H1 (cell line): ENCODE measurements at regions not wholly inside any gene's neighbourhood (a gene's known extent, or its start where the extent isn't known, plus 50 kb on each side); places are given as distances from the start of the nearest gene placed in this dataset.

Experiments
- CTCF ChIA-PET: fragments of 300-600 bp; sonication (Branson Sonifier 250); formaldehyde crosslinking; loops from one replicate; lab custom pipeline; 2021; ENCODE audit not compliant: partially characterized antibody; lab: Charles Lee
- POLR2A ChIA-PET: fragments of 300-600 bp; sonication (Branson Sonifier 250); formaldehyde crosslinking; loops from one replicate; lab custom pipeline; 2021; ENCODE audit warnings: inconsistent platforms; ENCODE audit not compliant: partially characterized antibody; lab: Charles Lee
- DNase-seq, 2 experiments: peaks; one replicate each; pipeline versions ENCODE4 v3.0.0 to v3.0.0-alpha.2; 2010 to 2022; ENCODE audit warnings: low spot score in 2 of 2, low read depth in 1 of 2, mixed read lengths in 1 of 2
- FAIRE-seq: peaks from 2 replicates; lab custom pipeline; 2011; peaks lifted over from hg19 to GRCh38; lab: Jason Lieb, UNC
- H2AFZ ChIP-seq: 2 replicates; pipeline ENCODE4 v1.8.1; 2012; ENCODE audit warnings: low read length, inconsistent platforms
- H2AK5ac ChIP-seq: 2 replicates; pipeline ENCODE4 v1.6.1; 2013; ENCODE audit warnings: low read depth, low read length
- H2BK120ac ChIP-seq: replicated peaks from 2 replicates; pipeline ENCODE3; 2013; ENCODE audit warnings: low read depth, low read length, inconsistent platforms
- H2BK12ac ChIP-seq: 2 replicates; pipeline ENCODE4 v1.6.1; 2013; ENCODE audit warnings: low read depth, low read length
- H2BK15ac ChIP-seq: 2 replicates; pipeline ENCODE4 v1.6.1; 2013; ENCODE audit warnings: low read length
- H2BK20ac ChIP-seq: 2 replicates; pipeline ENCODE4 v1.6.1; 2013; ENCODE audit warnings: low read length
- H2BK5ac ChIP-seq: 2 replicates; pipeline ENCODE4 v1.6.1; 2013; ENCODE audit warnings: low read depth, low read length
- H3K14ac ChIP-seq: 2 replicates; pipeline ENCODE4 v1.6.1; 2013; ENCODE audit warnings: inconsistent platforms; ENCODE audit not compliant: insufficient read length
- H3K18ac ChIP-seq: 2 replicates; pipeline ENCODE4 v1.6.1; 2013; ENCODE audit warnings: low read length; ENCODE audit errors: extremely low read depth
- H3K23ac ChIP-seq: 2 replicates; pipeline ENCODE4 v1.6.1; 2013; ENCODE audit warnings: inconsistent platforms; ENCODE audit not compliant: insufficient read length
- H3K23me2 ChIP-seq: 2 replicates; pipeline ENCODE4 v1.6.1; 2013; ENCODE audit warnings: low read depth, low read length
- H3K27ac ChIP-seq: 2 replicates; pipeline ENCODE4 v1.6.1; 2011; ENCODE audit warnings: low read depth, low read length, inconsistent platforms
- H3K27me3 ChIP-seq, 4 experiments: replicated peaks in 1 of 4; 1 replicate in 1 of 4; 2 replicates in 3 of 4; pipeline versions ENCODE4 v1.6.1 to v1.8.1; 2011 to 2013; ENCODE audit warnings: low read length in 3 of 4, mild to moderate bottlenecking in 3 of 4, inconsistent platforms in 2 of 4, mixed read lengths in 2 of 4, moderate library complexity in 1 of 4; ENCODE audit not compliant: control insufficient read depth in 3 of 4, insufficient read depth in 3 of 4; ENCODE audit errors: extremely low read depth in 1 of 4
- H3K36me3 ChIP-seq, 4 experiments: 2 replicates each; pipeline versions ENCODE4 v1.6.1 to v1.8.1; 2011 to 2013; ENCODE audit warnings: mild to moderate bottlenecking in 4 of 4, low read length in 3 of 4, moderate library complexity in 2 of 4, control low read depth in 1 of 4, inconsistent platforms in 1 of 4; ENCODE audit not compliant: insufficient read depth in 4 of 4, control insufficient read depth in 2 of 4
- H3K4ac ChIP-seq: replicated peaks from 2 replicates; pipeline ENCODE3; 2013; ENCODE audit warnings: low read length, low read depth, mixed read lengths, inconsistent platforms; ENCODE audit not compliant: insufficient read length
- H3K4me1 ChIP-seq, 4 experiments: replicated peaks in 1 of 4; 1 replicate in 1 of 4; 2 replicates in 3 of 4; pipeline versions ENCODE4 v1.6.1 to v1.8.1; 2011 to 2013; ENCODE audit warnings: low read length in 3 of 4, inconsistent platforms in 2 of 4, mixed read lengths in 1 of 4; ENCODE audit not compliant: insufficient read depth in 4 of 4, control insufficient read depth in 3 of 4
- H3K4me2 ChIP-seq, 2 experiments: 2 replicates each; pipeline versions ENCODE4 v1.6.1 to v1.8.1; 2011 to 2013; ENCODE audit warnings: low read depth in 2 of 2, low read length in 2 of 2, control low read depth in 1 of 2, inconsistent platforms in 1 of 2, mild to moderate bottlenecking in 1 of 2; ENCODE audit not compliant: insufficient read depth in 1 of 2
- H3K4me3 ChIP-seq, 4 experiments: fragments of 200-600, 300-600 bp in 1 of 4; sonication (generic), shearing (Covaris generic), sonication (Bioruptor Twin) in 1 of 4; 2 replicates each; pipeline versions ENCODE4 v1.5.1 to v1.8.1; 2011 to 2016; ENCODE audit warnings: low read length in 4 of 4, low read depth in 3 of 4, control low read depth in 2 of 4, inconsistent platforms in 2 of 4, mild to moderate bottlenecking in 2 of 4, mixed read lengths in 1 of 4, moderate library complexity in 1 of 4; ENCODE audit not compliant: insufficient read depth in 2 of 4; ENCODE audit errors: extremely low read depth in 1 of 4
- H3K56ac ChIP-seq: replicated peaks from 2 replicates; pipeline ENCODE3; 2013; ENCODE audit warnings: low read depth, mild to moderate bottlenecking, mixed read lengths, low read length, inconsistent platforms; ENCODE audit not compliant: insufficient read length
- H3K79me1 ChIP-seq: 2 replicates; pipeline ENCODE4 v1.6.1; 2013; ENCODE audit warnings: low read depth, low read length, control low read depth
- H3K79me2 ChIP-seq, 2 experiments: 2 replicates each; pipeline versions ENCODE4 v1.6.1 to v1.8.1; 2012 to 2013; ENCODE audit warnings: low read length in 2 of 2, mild to moderate bottlenecking in 2 of 2, inconsistent platforms in 1 of 2; ENCODE audit not compliant: insufficient read depth in 2 of 2, control insufficient read depth in 1 of 2
- H3K9ac ChIP-seq, 4 experiments: replicated peaks in 1 of 4; 1 replicate in 1 of 4; 2 replicates in 3 of 4; pipeline versions ENCODE4 v1.6.1 to v1.8.1; 2011 to 2013; ENCODE audit warnings: low read depth in 3 of 4, low read length in 3 of 4, control low read depth in 2 of 4, mild to moderate bottlenecking in 2 of 4, moderate library complexity in 2 of 4, inconsistent platforms in 1 of 4; ENCODE audit errors: extremely low read depth in 1 of 4
- H3K9me3 ChIP-seq, 2 experiments: 2 replicates each; pipeline versions ENCODE4 v1.6.1 to v1.8.1; 2012 to 2013; ENCODE audit warnings: mild to moderate bottlenecking in 2 of 2, moderate library complexity in 2 of 2, control low read depth in 1 of 2, inconsistent platforms in 1 of 2, low read depth in 1 of 2, low read length in 1 of 2, mixed read lengths in 1 of 2; ENCODE audit not compliant: insufficient read depth in 2 of 2
- H4K20me1 ChIP-seq, 2 experiments: replicated peaks in 1 of 2; 2 replicates each; pipeline versions ENCODE3 to v1.8.1; 2011 to 2013; ENCODE audit warnings: inconsistent platforms in 2 of 2, low read length in 2 of 2, mild to moderate bottlenecking in 1 of 2; ENCODE audit not compliant: insufficient read depth in 2 of 2, control insufficient read depth in 1 of 2
- H4K5ac ChIP-seq: 2 replicates; pipeline ENCODE4 v1.6.1; 2013; ENCODE audit warnings: low read length, low read depth, mixed read lengths, inconsistent platforms; ENCODE audit not compliant: insufficient read length
- H4K8ac ChIP-seq: 2 replicates; pipeline ENCODE4 v1.8.0; 2013; ENCODE audit warnings: mild to moderate bottlenecking, moderate library complexity, low read length, inconsistent platforms; ENCODE audit not compliant: insufficient read depth; ENCODE audit errors: extremely low read depth
- H4K91ac ChIP-seq: replicated peaks from 2 replicates; pipeline ENCODE3; 2013; ENCODE audit warnings: low read length, mixed read lengths, inconsistent platforms; ENCODE audit not compliant: insufficient read length
- CEBPB ChIP-seq: IDR thresholded peaks from 2 replicates; pipeline ENCODE4 v1.6.1; 2012; ENCODE audit warnings: low read depth, low read length
- GABPA ChIP-seq: IDR thresholded peaks from 2 replicates; pipeline ENCODE4 v1.6.1; 2011; ENCODE audit warnings: mild to moderate bottlenecking, low read length, moderate library complexity, borderline replicate concordance; ENCODE audit not compliant: insufficient read depth
- HDAC2 ChIP-seq, 2 experiments: fragments of 300-600 bp in 1 of 2; sonication (generic) in 1 of 2; IDR thresholded peaks; 2 replicates each; pipeline ENCODE4 v1.6.1; 2011 to 2012; ENCODE audit warnings: low read depth in 2 of 2, low read length in 2 of 2, mild to moderate bottlenecking in 2 of 2, moderate library complexity in 2 of 2, borderline replicate concordance in 1 of 2, inconsistent platforms in 1 of 2
- NANOG ChIP-seq: IDR thresholded peaks from 2 replicates; pipeline ENCODE4 v1.6.1; 2011; ENCODE audit warnings: low read length, low read depth, mild to moderate bottlenecking, inconsistent platforms; ENCODE audit not compliant: insufficient read depth, poor library complexity, severe bottlenecking
- TCF12 ChIP-seq: IDR thresholded peaks from 2 replicates; pipeline ENCODE4 v1.6.1; 2011; ENCODE audit warnings: low read depth, mild to moderate bottlenecking, low read length
- YY1 ChIP-seq: IDR thresholded peaks from 2 replicates; pipeline ENCODE4 v1.6.1; 2011; ENCODE audit warnings: low read depth, mild to moderate bottlenecking, low read length
- WGBS, 2 experiments: shearing (Covaris generic) in 1 of 2; methylation state at CpG; one replicate each; pipeline versions ENCODE4 v1.1.6 to v1.1.7; 2013 to 2015; ENCODE audit warnings: low lambda C conversion rate in 2 of 2, mixed read lengths in 2 of 2, inconsistent platforms in 1 of 2, low coverage in 1 of 2, missing lambda C conversion rate in 1 of 2; ENCODE audit not compliant: insufficient replicate concordance in 2 of 2, insufficient coverage in 1 of 2, insufficient read length in 1 of 2; ENCODE audit errors: extremely low coverage in 1 of 2, missing lambda C conversion rate in 1 of 2; 5-methylcytosine and 5-hydroxymethylcytosine counted together

- no peak overlapping the region for H3K56ac ChIP-seq
- no peak overlapping the region for H3K4me3 ChIP-seq
- no peaks in the 10 kb centered on the region for H3K79me2 ChIP-seq
- no peak overlapping the region for H3K18ac ChIP-seq
- no peak overlapping the region for H2AFZ ChIP-seq
- no peaks in the 10 kb centered on the region; a peak in 1 of 8 replicates for H3K36me3 ChIP-seq
- WGBS, 2 experiments: 91% methylated on average over 3 of the region's 3 CpGs; no CpG with 5 or more reads in 1 of the 2 experiments
- H2BK20ac ChIP-seq: no peak overlapping the region
- no peak overlapping the region for H4K5ac ChIP-seq
- no peak overlapping the region for H3K4ac ChIP-seq
- no peak for FAIRE-seq
- H3K27me3 ChIP-seq: no peaks in the 10 kb centered on the region
- DNase-seq: no peak
- H4K91ac ChIP-seq: no peak overlapping the region
- H4K20me1 ChIP-seq: no peaks in the 10 kb centered on the region
- H2BK120ac ChIP-seq: no peak overlapping the region
- no peak overlapping the region for H2BK12ac ChIP-seq
- ChIA-PET POLR2A (no interaction called here), CTCF (interaction anchor here (1.0 kb wide), 1 partner anchor 619 kb away, joined by 3 read pairs; no protein-coding TSS in a partner anchor)
- no peaks in the 10 kb centered on the region for H3K9me3 ChIP-seq
- no peak overlapping the region for H2BK5ac ChIP-seq
- no peaks in the 10 kb centered on the region for H3K4me1 ChIP-seq
- H2AK5ac ChIP-seq: no peak overlapping the region
- H3K79me1 ChIP-seq: no peaks in the 10 kb centered on the region
- no peak overlapping the region for H3K9ac ChIP-seq
- no peak overlapping the region for H3K27ac ChIP-seq
- H3K4me2 ChIP-seq: no peak overlapping the region
- H3K23me2 ChIP-seq: no peaks in the 10 kb centered on the region
- no peak overlapping the region for H2BK15ac ChIP-seq
- no peak overlapping the region for H4K8ac ChIP-seq
- no peak overlapping the region for H3K14ac ChIP-seq
- H3K23ac ChIP-seq: no peak overlapping the region
- TF ChIP-seq HDAC2 (IDR thresholded peaks at IDR 0.05; ENCODE audit: borderline replicate concordance in 1 of 2, low read depth in 2 of 2, low read length in 2 of 2): no peak
- TF ChIP-seq GABPA: no peak
- no peak for TF ChIP-seq NANOG
- no peak for TF ChIP-seq YY1
- TF ChIP-seq TCF12: no peak
- no peak for TF ChIP-seq CEBPB
These were observed 668.2 kb downstream of the CCSER2 start for GRCh38 chr10:84996580-84996979.
